CD8-positive, alpha-beta memory T cell (primary cell): ENCODE measurements at regions not wholly inside any gene's neighbourhood (a gene's known extent, or its start where the extent isn't known, plus 50 kb on each side); places are given as distances from the start of the nearest gene placed in this dataset.

ENCODE experiments used
- CTCF ChIA-PET: fragments of 350-600 bp; sonication (Branson Sonifier 250); formaldehyde crosslinking; loops from one replicate; lab custom pipeline; 2021; ENCODE audit warnings: antibody characterized with exemption; lab: Charles Lee
- POLR2A ChIA-PET: fragments of 350-600 bp; sonication (Branson Sonifier 250); formaldehyde crosslinking; loops from one replicate; lab custom pipeline; 2021; ENCODE audit warnings: antibody characterized with exemption; lab: Charles Lee
- DNase-seq, 5 donors: peaks; one replicate each; pipeline versions ENCODE4 v3.0.0 to v3.0.0-alpha.2; 2020 to 2022; ENCODE audit warnings: mixed read lengths in 1 of 5
- H3K27ac ChIP-seq: one replicate; pipeline ENCODE4 v1.7.0; 2013; ENCODE audit warnings: low read depth, mild to moderate bottlenecking, low read length, moderate library complexity
- H3K27me3 ChIP-seq: 2 replicates; pipeline ENCODE4 v1.7.0; 2013; ENCODE audit warnings: low read length, mild to moderate bottlenecking; ENCODE audit not compliant: insufficient read depth, poor library complexity, severe bottlenecking
- H3K36me3 ChIP-seq: 2 replicates; pipeline ENCODE4 v1.7.0; 2013; ENCODE audit warnings: mild to moderate bottlenecking, low read length, moderate library complexity; ENCODE audit not compliant: insufficient read depth
- H3K4me1 ChIP-seq: 2 replicates; pipeline ENCODE4 v1.7.0; 2013; ENCODE audit warnings: mild to moderate bottlenecking, low read length, moderate library complexity; ENCODE audit not compliant: insufficient read depth
- H3K4me3 ChIP-seq: 2 replicates; pipeline ENCODE4 v1.7.0; 2013; ENCODE audit warnings: mild to moderate bottlenecking, low read length
- H3K9me3 ChIP-seq: 2 replicates; pipeline ENCODE4 v1.7.0; 2013; ENCODE audit warnings: mild to moderate bottlenecking, low read length
- H3K27ac Mint-ChIP-seq, 8 donors: one replicate each; pipeline ENCODE4 v1.8.0; 2020 to 2021; ENCODE audit warnings: mixed read lengths in 8 of 8, mild to moderate bottlenecking in 6 of 8, inconsistent platforms in 3 of 8, moderate library complexity in 3 of 8
- H3K27me3 Mint-ChIP-seq, 2 donors: one replicate each; pipeline ENCODE4 v1.8.0; 2020 to 2021; ENCODE audit warnings: mixed read lengths in 2 of 2, mild to moderate bottlenecking in 1 of 2, moderate library complexity in 1 of 2
- H3K36me3 Mint-ChIP-seq, 3 donors: one replicate each; pipeline ENCODE4 v1.8.0; 2020 to 2021; ENCODE audit warnings: mixed read lengths in 3 of 3, inconsistent platforms in 1 of 3, mild to moderate bottlenecking in 1 of 3
- H3K4me1 Mint-ChIP-seq, 3 donors: one replicate each; pipeline ENCODE4 v1.8.0; 2020 to 2021; ENCODE audit warnings: mixed read lengths in 3 of 3, inconsistent platforms in 1 of 3, mild to moderate bottlenecking in 1 of 3
- H3K4me3 Mint-ChIP-seq, 7 donors: one replicate each; pipeline ENCODE4 v1.8.0; 2020 to 2021; ENCODE audit warnings: mixed read lengths in 7 of 7, mild to moderate bottlenecking in 6 of 7, moderate library complexity in 4 of 7, inconsistent platforms in 2 of 7
- H3K9me3 Mint-ChIP-seq, 5 donors: one replicate each; pipeline ENCODE4 v1.8.0; 2020 to 2022; ENCODE audit warnings: mixed read lengths in 5 of 5, mild to moderate bottlenecking in 3 of 5, moderate library complexity in 2 of 5, inconsistent platforms in 1 of 5

- POLR2A ChIA-PET, result no interaction called here
- no peaks in the 10 kb centered on the region for H3K4me1 Mint-ChIP-seq
- no peaks in the 10 kb centered on the region for H3K27me3 ChIP-seq
- H3K4me3 ChIP-seq, result no peak overlapping the region
- no peak for DNase-seq
- no peaks in the 10 kb centered on the region for H3K4me1 ChIP-seq
- H3K36me3 ChIP-seq, result no peaks in the 10 kb centered on the region
- CTCF ChIA-PET, result no interaction called here
- H3K9me3 Mint-ChIP-seq, result peaks cover 4 to 28% (median 12%) of the 10 kb centered on the region in 5 donors
- H3K36me3 Mint-ChIP-seq, result no peaks in the 10 kb centered on the region
- H3K9me3 ChIP-seq, result no peaks in the 10 kb centered on the region
- H3K27ac ChIP-seq, result no peak overlapping the region
- H3K27me3 Mint-ChIP-seq, result peaks cover 0 to 1% of the 10 kb centered on the region in 2 donors
- H3K4me3 Mint-ChIP-seq, result no peak overlapping the region
- no peak overlapping the region for H3K27ac Mint-ChIP-seq
Measured at GRCh38 chr14:25602106-25602505, 552.2 kb upstream of the STXBP6 start.

DNA sequence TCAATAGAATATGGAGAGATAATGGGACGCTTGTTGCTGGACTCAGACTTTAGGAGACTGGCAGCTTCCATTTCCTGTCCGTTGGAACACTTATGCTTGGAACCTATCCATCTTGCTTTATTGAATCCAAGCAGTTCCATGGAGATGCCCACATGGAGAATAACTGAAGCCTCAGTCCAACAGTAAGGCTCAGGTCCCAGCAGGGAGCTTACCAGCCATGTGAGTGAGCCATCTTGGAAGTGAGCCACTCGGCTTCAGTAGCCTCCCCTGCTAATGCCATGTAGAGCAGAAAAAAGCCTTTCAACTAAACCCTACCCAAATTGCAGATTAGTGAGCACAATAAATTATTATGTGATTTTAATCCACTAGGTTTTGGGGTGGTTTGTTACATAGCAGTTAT lies 538.8 kb upstream of the STXBP6 start:
- H3K4me1 ChIP-seq, result no peaks in the 10 kb centered on the region
- Mint-ChIP-seq H3K9me3 (peaks cover 2 to 26% (median 14%) of the 10 kb centered on the region in 5 donors), H3K27ac (no peak overlapping the region), H3K4me1 (no peaks in the 10 kb centered on the region), H3K36me3 (no peaks in the 10 kb centered on the region), H3K27me3 (no peaks in the 10 kb centered on the region), H3K4me3 (no peak overlapping the region)
- H3K36me3 ChIP-seq, result no peaks in the 10 kb centered on the region
- DNase-seq, result no peak
- ChIA-PET CTCF (no interaction called here), POLR2A (no interaction called here)
- H3K27me3 ChIP-seq, result no peaks in the 10 kb centered on the region
- H3K4me3 ChIP-seq, result no peak overlapping the region
- no peaks in the 10 kb centered on the region for H3K9me3 ChIP-seq
- no peak overlapping the region for H3K27ac ChIP-seq

GRCh38 chr14:25574628-25575325 lies 524.8 kb upstream of the STXBP6 start:
- no peak overlapping the region for H3K4me3 ChIP-seq
- H3K9me3 ChIP-seq, result no peaks in the 10 kb centered on the region
- H3K27ac Mint-ChIP-seq, result no peak overlapping the region
- H3K4me3 Mint-ChIP-seq, result no peak overlapping the region
- H3K27me3 Mint-ChIP-seq, result no peaks in the 10 kb centered on the region
- H3K4me1 ChIP-seq, result no peaks in the 10 kb centered on the region
- H3K9me3 Mint-ChIP-seq, result peaks cover 2 to 29% (median 2%) of the 10 kb centered on the region in 5 donors
- POLR2A ChIA-PET, result no interaction called here
- no peaks in the 10 kb centered on the region for H3K36me3 ChIP-seq
- H3K36me3 Mint-ChIP-seq, result no peaks in the 10 kb centered on the region
- H3K4me1 Mint-ChIP-seq, result no peaks in the 10 kb centered on the region
- H3K27me3 ChIP-seq, result no peaks in the 10 kb centered on the region
- DNase-seq, result no peak
- CTCF ChIA-PET, result no interaction called here
- no peak overlapping the region for H3K27ac ChIP-seq

GRCh38 chr14:25570483-25570882 lies 520.5 kb upstream of the STXBP6 start:
- Mint-ChIP-seq H3K27ac (no peak overlapping the region), H3K4me3 (no peak overlapping the region), H3K27me3 (no peaks in the 10 kb centered on the region), H3K9me3 (peaks cover 3 to 45% (median 4%) of the 10 kb centered on the region in 5 donors), H3K4me1 (no peaks in the 10 kb centered on the region), H3K36me3 (no peaks in the 10 kb centered on the region)
- Histone ChIP-seq H3K27ac (no peak overlapping the region), H3K9me3 (no peaks in the 10 kb centered on the region), H3K27me3 (no peaks in the 10 kb centered on the region), H3K4me3 (no peak overlapping the region), H3K36me3 (no peaks in the 10 kb centered on the region), H3K4me1 (no peaks in the 10 kb centered on the region)
- no peak for DNase-seq
- ChIA-PET CTCF (no interaction called here), POLR2A (no interaction called here)

GRCh38 chr14:25557466-25557865 lies 507.5 kb upstream of the STXBP6 start:
- H3K9me3 Mint-ChIP-seq, result peaks cover 0 to 18% (median 2%) of the 10 kb centered on the region in 5 donors
- ChIA-PET POLR2A (no interaction called here), CTCF (no interaction called here)

DNA sequence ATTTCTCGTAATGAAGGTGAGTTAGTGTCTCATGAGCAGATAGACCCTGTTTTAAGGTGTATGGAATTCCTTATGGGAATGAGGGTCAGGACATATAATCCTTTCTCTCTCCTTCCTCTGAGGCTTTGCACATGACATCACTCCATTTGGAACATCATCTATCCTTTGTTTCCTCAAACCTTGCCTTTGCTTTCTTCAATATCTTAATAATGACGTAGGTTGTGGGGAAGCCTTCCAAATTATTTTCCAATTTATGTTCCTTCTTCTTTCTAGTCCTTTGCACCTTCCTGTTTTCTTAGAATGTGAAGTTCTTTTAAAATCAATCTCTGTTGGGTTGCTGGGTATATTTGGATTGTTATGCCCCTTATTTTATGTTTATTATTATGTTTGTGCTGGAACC lies 502.9 kb upstream of the STXBP6 start:
- no peaks in the 10 kb centered on the region for H3K36me3 ChIP-seq
- ChIA-PET CTCF (no interaction called here), POLR2A (no interaction called here)
- H3K27me3 Mint-ChIP-seq, result no peaks in the 10 kb centered on the region
- H3K4me1 Mint-ChIP-seq, result no peaks in the 10 kb centered on the region
- peaks cover 7 to 18% (median 14%) of the 10 kb centered on the region in 5 donors for H3K9me3 Mint-ChIP-seq
- H3K4me1 ChIP-seq, result no peaks in the 10 kb centered on the region
- H3K36me3 Mint-ChIP-seq, result no peaks in the 10 kb centered on the region
- no peak overlapping the region for H3K4me3 ChIP-seq
- no peak overlapping the region for H3K27ac Mint-ChIP-seq
- DNase-seq, result no peak
- no peaks in the 10 kb centered on the region for H3K9me3 ChIP-seq
- H3K27ac ChIP-seq, result no peak overlapping the region
- H3K27me3 ChIP-seq, result no peaks in the 10 kb centered on the region
- H3K4me3 Mint-ChIP-seq, result no peak overlapping the region

More at GRCh38 chr14:25557466-25557865, 507.5 kb upstream of the STXBP6 start:
- Mint-ChIP-seq H3K36me3 (no peaks in the 10 kb centered on the region), H3K4me1 (no peaks in the 10 kb centered on the region), H3K4me3 (no peak overlapping the region), H3K27ac (no peak overlapping the region), H3K27me3 (no peaks in the 10 kb centered on the region)
- no peak for DNase-seq
- H3K4me1 ChIP-seq, result no peaks in the 10 kb centered on the region
- no peak overlapping the region for H3K4me3 ChIP-seq
- H3K36me3 ChIP-seq, result no peaks in the 10 kb centered on the region
- no peaks in the 10 kb centered on the region for H3K9me3 ChIP-seq
- H3K27ac ChIP-seq, result no peak overlapping the region
- H3K27me3 ChIP-seq, result no peaks in the 10 kb centered on the region

- H3K36me3 ChIP-seq, result no peaks in the 10 kb centered on the region
- no peaks in the 10 kb centered on the region for H3K4me1 ChIP-seq
- H3K27me3 Mint-ChIP-seq, result no peaks in the 10 kb centered on the region
- no peak overlapping the region for H3K4me3 ChIP-seq
- H3K4me1 Mint-ChIP-seq, result no peaks in the 10 kb centered on the region
- peaks cover 7 to 18% (median 14%) of the 10 kb centered on the region in 5 donors for H3K9me3 Mint-ChIP-seq
- ChIA-PET CTCF (no interaction called here), POLR2A (no interaction called here)
- H3K36me3 Mint-ChIP-seq, result no peaks in the 10 kb centered on the region
- H3K9me3 ChIP-seq, result no peaks in the 10 kb centered on the region
- no peak overlapping the region for H3K4me3 Mint-ChIP-seq
- no peak overlapping the region for H3K27ac Mint-ChIP-seq
- no peak for DNase-seq
- no peaks in the 10 kb centered on the region for H3K27me3 ChIP-seq
- H3K27ac ChIP-seq, result no peak overlapping the region
Measured at GRCh38 chr14:25551674-25552073, 501.7 kb upstream of the STXBP6 start.

DNA sequence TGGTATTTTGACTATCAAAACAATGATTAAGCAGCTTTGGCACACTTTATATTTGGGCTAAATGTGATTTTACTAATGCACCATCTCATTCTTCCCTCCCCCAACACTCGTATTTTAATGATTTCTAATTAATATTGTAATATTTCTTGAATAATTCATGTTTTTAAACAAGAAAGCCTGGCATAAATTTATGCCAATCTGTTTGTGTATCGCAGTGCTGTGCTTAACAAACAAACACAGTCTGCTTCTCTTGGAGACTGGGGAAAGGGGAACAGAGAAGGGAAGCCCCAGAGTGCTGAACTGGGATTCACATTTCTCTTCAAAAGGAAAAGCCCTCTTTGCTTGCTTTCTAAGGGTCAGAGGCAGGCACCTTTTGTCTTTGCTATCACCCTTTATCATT lies 496.9 kb upstream of the STXBP6 start:
- no peak overlapping the region for H3K27ac ChIP-seq
- H3K4me3 ChIP-seq, result no peak overlapping the region
- POLR2A ChIA-PET, result no interaction called here
- no peaks in the 10 kb centered on the region for H3K36me3 ChIP-seq
- CTCF ChIA-PET, result no interaction called here
- peaks cover 3% of the 10 kb centered on the region for H3K9me3 ChIP-seq
- no peaks in the 10 kb centered on the region for H3K4me1 ChIP-seq
- Mint-ChIP-seq H3K27ac (no peak overlapping the region), H3K27me3 (no peaks in the 10 kb centered on the region), H3K9me3 (peaks cover 6 to 13% (median 7%) of the 10 kb centered on the region in 5 donors), H3K4me3 (no peak overlapping the region), H3K36me3 (no peaks in the 10 kb centered on the region), H3K4me1 (no peaks in the 10 kb centered on the region)
- DNase-seq, result no peak
- H3K27me3 ChIP-seq, result no peaks in the 10 kb centered on the region
